ENCODE measurements at regions not wholly inside any gene's neighbourhood (a gene's known extent, or its start where the extent isn't known, plus 50 kb on each side); places are given as distances from the start of the nearest gene placed in this dataset.
"Not testable (repeated sequence)": the region's sequence is repeated elsewhere in the genome, so short reads cannot be mapped to it uniquely, and the experiment has no call there.

DNA sequence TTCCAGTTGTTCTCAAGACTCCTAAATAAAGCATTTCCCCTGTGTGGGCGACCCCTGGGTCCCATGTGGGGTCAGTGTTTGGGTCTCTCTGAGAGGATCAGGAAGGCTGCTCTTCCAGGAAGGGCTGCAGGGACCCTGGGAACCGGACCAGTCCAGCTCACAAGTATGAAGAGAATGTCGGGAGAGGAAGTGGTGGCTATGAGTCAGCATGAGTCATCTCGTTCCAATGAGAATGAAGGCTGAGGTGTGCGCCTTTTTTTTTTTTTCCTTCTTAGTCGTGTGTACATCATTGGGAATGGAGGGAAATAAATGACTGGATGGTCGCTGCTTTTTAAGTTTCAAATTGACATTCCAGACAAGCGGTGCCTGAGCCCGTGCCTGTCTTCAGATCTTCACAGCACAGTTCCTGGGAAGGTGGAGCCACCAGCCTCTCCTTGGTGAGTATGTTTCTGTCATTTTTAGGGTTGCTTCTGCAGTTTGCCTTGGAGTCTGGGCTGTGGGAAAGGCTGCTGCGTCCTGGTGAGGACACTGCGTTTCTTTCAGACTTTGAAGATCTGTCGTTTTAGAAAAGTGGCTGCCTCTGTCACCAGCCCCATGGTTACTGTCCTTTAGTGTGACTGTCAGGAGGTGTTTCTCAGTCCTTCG lies 292.6 kb upstream of the PLGLB2 start:
- H3K27me3 ChIP-seq (ENCODE audit: insufficient read depth, low read length); H3K36me3 ChIP-seq (ENCODE audit: insufficient read depth, low read length); H2AFZ ChIP-seq (ENCODE audit: low read length, unreplicated experiment): not testable (repeated sequence)
- Histone ChIP-seq H3K79me2 (ENCODE audit: control insufficient read depth, insufficient read depth, low read length, unreplicated experiment) (peaks cover 26% of the 10 kb centered on the region), H3K4me1 (ENCODE audit: control insufficient read depth, insufficient read depth, low read length, unreplicated experiment) (peaks cover 25% of the 10 kb centered on the region), H3K27ac (ENCODE audit: low read depth, low read length) (peak overlapping the region; percentile 94), H3K4me3 (ENCODE audit: low read depth, low read length) (peak overlapping the region; percentile 74)

DNA sequence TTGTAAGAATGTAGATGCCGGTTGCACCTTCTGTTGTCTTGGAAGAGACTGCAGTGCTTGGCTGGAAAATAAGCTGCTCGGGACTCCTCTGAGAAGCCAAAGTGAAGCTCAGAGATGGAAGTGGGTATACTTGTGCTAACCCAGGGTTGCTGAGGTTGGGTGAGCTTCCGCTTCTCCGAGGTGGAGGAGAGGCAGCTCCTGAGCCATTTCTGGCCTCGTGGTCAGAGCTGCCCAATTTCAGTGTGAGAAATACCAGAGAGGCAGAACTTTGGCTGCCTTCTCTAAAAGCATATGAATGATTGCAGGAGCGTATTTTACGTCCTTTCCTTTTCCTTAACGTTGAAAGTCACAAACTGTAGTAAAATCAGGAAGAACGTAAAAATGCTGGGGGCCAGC lies 292.0 kb upstream of the PLGLB2 start:
- peak overlapping the region; percentile 74 for H3K4me3 ChIP-seq (ENCODE audit: low read depth, low read length)
- H3K79me2 ChIP-seq (ENCODE audit: control insufficient read depth, insufficient read depth, low read length, unreplicated experiment), result peaks cover 26% of the 10 kb centered on the region
- peaks cover 25% of the 10 kb centered on the region for H3K4me1 ChIP-seq (ENCODE audit: control insufficient read depth, insufficient read depth, low read length, unreplicated experiment)
- not testable (repeated sequence) for H3K36me3 ChIP-seq (ENCODE audit: insufficient read depth, low read length); H3K27me3 ChIP-seq (ENCODE audit: insufficient read depth, low read length); H2AFZ ChIP-seq (ENCODE audit: low read length, unreplicated experiment)
- peak overlapping the region; percentile 84 for H3K27ac ChIP-seq (ENCODE audit: low read depth, low read length)

DNA sequence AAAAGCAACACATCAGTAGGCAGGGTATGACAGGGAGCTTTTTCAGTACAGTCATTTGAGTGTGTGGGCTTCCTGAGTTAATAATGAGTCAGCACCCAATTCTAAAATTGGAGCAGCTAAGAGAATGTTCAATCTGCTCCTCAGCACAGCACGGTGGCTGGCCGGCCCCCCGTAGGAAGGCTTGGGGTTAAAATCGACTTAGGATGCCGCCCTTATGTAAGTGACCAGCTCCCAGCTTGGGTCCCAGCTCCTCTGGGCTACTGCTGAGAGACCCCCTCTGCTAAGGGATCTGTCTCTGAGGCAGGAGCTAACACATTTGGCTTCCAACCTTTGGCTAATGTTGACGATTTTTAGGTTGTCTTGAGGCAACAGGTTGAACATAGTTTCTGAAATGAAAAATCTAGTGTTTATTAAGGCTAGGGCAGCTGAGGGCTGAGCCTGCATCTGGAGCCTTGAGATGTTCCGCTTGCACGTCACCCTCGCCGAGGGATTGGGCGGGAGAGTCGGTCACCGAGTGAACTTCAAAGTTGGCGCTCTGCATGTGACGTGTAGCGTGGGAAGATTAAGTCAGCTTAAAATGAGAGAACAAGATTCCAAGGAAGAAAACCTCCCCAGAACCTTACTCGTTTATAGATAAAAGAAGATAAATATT lies 291.3 kb upstream of the PLGLB2 start:
- H3K4me3 ChIP-seq (ENCODE audit: low read depth, low read length), result peak overlapping the region; percentile 74
- peaks cover 25% of the 10 kb centered on the region for H3K4me1 ChIP-seq (ENCODE audit: control insufficient read depth, insufficient read depth, low read length, unreplicated experiment)
- peak overlapping the region; percentile 84 for H3K27ac ChIP-seq (ENCODE audit: low read depth, low read length)
- peaks cover 30% of the 10 kb centered on the region for H3K79me2 ChIP-seq (ENCODE audit: control insufficient read depth, insufficient read depth, low read length, unreplicated experiment)
- not testable (repeated sequence) for H2AFZ ChIP-seq (ENCODE audit: low read length, unreplicated experiment); H3K36me3 ChIP-seq (ENCODE audit: insufficient read depth, low read length); H3K27me3 ChIP-seq (ENCODE audit: insufficient read depth, low read length)

DNA sequence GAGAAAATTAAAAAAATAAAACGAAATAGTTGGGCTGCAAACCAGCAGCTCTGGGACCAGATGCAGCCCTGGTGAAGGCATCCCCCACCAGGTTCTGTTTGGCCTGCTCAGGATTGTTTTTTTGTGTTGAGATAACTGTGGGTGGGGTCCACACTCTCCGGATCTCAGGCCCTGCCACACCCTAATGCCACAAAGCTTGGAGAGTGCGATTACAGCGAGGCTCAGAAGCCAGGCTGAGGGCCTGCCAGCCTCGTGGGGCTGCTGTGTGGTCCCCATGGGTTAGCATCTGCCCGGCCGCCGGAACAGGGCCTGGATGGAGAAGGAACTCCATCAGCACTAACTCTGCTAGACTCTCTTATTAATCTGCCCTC lies 290.8 kb upstream of the PLGLB2 start:
- not testable (repeated sequence) for H3K27ac ChIP-seq (ENCODE audit: low read depth, low read length); H2AFZ ChIP-seq (ENCODE audit: low read length, unreplicated experiment); H3K36me3 ChIP-seq (ENCODE audit: insufficient read depth, low read length); H3K27me3 ChIP-seq (ENCODE audit: insufficient read depth, low read length)
- Histone ChIP-seq H3K79me2 (ENCODE audit: control insufficient read depth, insufficient read depth, low read length, unreplicated experiment) (peaks cover 35% of the 10 kb centered on the region), H3K4me1 (ENCODE audit: control insufficient read depth, insufficient read depth, low read length, unreplicated experiment) (peaks cover 25% of the 10 kb centered on the region), H3K4me3 (ENCODE audit: low read depth, low read length) (peak overlapping the region; percentile 47; the same call in 1 of the 2 replicates)

DNA sequence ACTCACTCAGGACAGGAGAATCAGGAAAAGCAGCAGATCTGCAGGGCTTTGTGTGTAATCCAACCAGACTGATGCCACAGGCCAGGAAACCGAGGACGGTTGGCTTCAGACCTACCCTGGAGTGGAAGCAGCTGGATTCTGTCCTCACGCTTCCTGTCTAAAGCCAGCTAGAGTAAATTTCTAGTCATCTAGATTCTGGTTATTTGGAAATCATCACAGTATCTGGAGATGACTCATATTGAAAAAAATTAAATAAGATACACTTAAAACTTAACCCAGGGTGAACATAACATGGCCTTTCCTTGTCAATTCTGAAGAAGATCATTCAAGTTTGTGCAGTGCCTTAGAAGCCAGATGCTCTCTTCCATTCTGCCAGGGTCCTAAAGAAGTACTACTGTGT lies 288.9 kb upstream of the PLGLB2 start:
- H3K4me3 ChIP-seq (ENCODE audit: low read depth, low read length), result not testable (repeated sequence)
- peak overlapping the region; percentile 32; the same call in 1 of the 2 replicates for H3K27ac ChIP-seq (ENCODE audit: low read depth, low read length)

DNA sequence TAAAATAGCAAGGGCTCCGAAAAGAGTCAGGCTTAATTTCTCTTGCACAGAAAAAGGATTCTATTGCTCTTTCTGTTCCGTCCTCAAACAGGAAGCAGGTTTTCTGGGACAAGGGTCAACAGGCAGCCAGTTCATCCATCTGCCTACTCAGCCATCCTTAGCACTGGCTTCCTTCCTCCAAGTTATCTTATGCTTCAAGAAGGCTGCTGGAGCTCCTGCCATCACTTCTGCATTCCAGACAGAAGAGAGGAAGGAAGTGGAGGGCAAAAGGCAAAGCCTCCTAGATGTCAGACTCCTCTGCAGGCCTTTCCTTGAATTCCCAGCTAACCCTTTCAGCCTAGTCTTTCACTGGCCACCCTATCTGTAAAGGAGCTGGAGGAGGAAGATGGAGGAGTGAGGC lies 287.8 kb upstream of the PLGLB2 start:
- not testable (repeated sequence) for H3K36me3 ChIP-seq (ENCODE audit: insufficient read depth, low read length); H3K27ac ChIP-seq (ENCODE audit: low read depth, low read length); H3K27me3 ChIP-seq (ENCODE audit: insufficient read depth, low read length); H3K4me3 ChIP-seq (ENCODE audit: low read depth, low read length); H3K4me1 ChIP-seq (ENCODE audit: control insufficient read depth, insufficient read depth, low read length, unreplicated experiment); H2AFZ ChIP-seq (ENCODE audit: low read length, unreplicated experiment)
- H3K79me2 ChIP-seq (ENCODE audit: control insufficient read depth, insufficient read depth, low read length, unreplicated experiment), result peaks cover 49% of the 10 kb centered on the region

More for the DNA sequence above, 288.9 kb upstream of the PLGLB2 start:
- H2AFZ ChIP-seq (ENCODE audit: low read length, unreplicated experiment); H3K36me3 ChIP-seq (ENCODE audit: insufficient read depth, low read length); H3K27me3 ChIP-seq (ENCODE audit: insufficient read depth, low read length): not testable (repeated sequence)
- Histone ChIP-seq H3K79me2 (ENCODE audit: control insufficient read depth, insufficient read depth, low read length, unreplicated experiment) (peaks cover 46% of the 10 kb centered on the region), H3K4me1 (ENCODE audit: control insufficient read depth, insufficient read depth, low read length, unreplicated experiment) (peaks cover 15% of the 10 kb centered on the region)

DNA sequence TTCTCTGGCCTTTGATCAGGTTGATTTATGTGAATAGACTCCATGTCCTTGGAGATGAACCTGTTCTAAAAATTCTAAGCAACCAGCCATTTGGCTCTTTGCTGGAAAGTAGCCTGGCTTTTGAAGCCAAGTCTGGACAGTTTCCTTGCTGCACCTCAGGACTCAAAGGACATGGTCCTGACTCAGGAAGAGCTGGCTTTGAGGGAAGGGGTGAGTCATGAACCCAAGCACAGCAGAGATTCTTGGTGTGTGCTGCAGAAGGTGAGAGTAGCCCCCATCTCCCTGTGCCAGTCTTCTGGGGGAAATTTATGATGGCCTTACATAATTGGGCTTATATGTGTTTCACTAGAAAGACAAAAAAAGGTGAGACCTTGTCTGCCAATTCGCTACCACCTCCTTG lies 287.2 kb upstream of the PLGLB2 start:
- H3K79me2 ChIP-seq (ENCODE audit: control insufficient read depth, insufficient read depth, low read length, unreplicated experiment), result peaks cover 49% of the 10 kb centered on the region
- not testable (repeated sequence) for H3K36me3 ChIP-seq (ENCODE audit: insufficient read depth, low read length); H3K4me3 ChIP-seq (ENCODE audit: low read depth, low read length); H2AFZ ChIP-seq (ENCODE audit: low read length, unreplicated experiment); H3K27me3 ChIP-seq (ENCODE audit: insufficient read depth, low read length); H3K27ac ChIP-seq (ENCODE audit: low read depth, low read length); H3K4me1 ChIP-seq (ENCODE audit: control insufficient read depth, insufficient read depth, low read length, unreplicated experiment)

DNA sequence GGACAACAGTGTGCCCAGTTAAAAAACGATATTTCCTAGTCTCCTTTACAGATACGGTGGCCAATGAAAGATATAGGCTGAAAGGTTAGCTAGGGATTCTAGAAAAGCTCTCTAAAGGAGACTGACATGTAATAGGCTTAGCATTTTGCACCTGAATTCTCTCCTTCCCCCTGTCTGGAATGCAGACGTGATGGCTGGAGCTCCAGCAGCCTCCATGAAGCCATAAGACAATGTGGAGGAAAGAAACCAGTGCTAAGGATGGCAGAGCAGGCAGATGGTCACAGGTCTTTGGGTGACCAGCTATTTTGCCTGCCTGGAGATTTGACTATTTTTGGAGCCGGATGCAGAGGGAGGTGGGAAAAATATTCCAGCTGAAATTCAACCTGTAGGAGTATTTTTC lies 286.2 kb upstream of the PLGLB2 start:
- H3K27ac ChIP-seq (ENCODE audit: low read depth, low read length); H3K27me3 ChIP-seq (ENCODE audit: insufficient read depth, low read length); H3K36me3 ChIP-seq (ENCODE audit: insufficient read depth, low read length); H2AFZ ChIP-seq (ENCODE audit: low read length, unreplicated experiment); H3K4me1 ChIP-seq (ENCODE audit: control insufficient read depth, insufficient read depth, low read length, unreplicated experiment); H3K4me3 ChIP-seq (ENCODE audit: low read depth, low read length): not testable (repeated sequence)
- peaks cover 48% of the 10 kb centered on the region for H3K79me2 ChIP-seq (ENCODE audit: control insufficient read depth, insufficient read depth, low read length, unreplicated experiment)

DNA sequence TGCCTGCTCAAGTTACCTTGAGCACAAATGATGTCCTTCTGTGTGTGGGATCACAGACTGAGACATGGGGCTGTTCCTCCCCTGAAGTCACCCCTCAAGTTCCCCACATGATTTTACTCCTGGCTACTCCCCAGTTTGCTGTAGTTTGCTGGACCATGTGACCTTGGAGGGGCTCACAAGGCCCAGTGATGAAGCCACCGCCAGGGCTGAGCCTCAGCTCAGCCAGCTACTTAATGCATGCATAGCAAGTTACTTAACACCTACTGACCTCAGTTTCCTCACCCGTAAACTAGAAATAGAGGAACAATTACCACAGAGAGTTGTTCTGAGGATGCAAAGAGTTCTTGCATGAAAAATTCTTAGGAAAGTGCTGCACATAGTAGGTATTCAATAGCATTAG lies 283.7 kb upstream of the PLGLB2 start:
- Histone ChIP-seq H3K79me2 (ENCODE audit: control insufficient read depth, insufficient read depth, low read length, unreplicated experiment) (peaks cover 50% of the 10 kb centered on the region), H3K4me1 (ENCODE audit: control insufficient read depth, insufficient read depth, low read length, unreplicated experiment) (peaks cover 11% of the 10 kb centered on the region)
- H3K27me3 ChIP-seq (ENCODE audit: insufficient read depth, low read length); H2AFZ ChIP-seq (ENCODE audit: low read length, unreplicated experiment); H3K4me3 ChIP-seq (ENCODE audit: low read depth, low read length); H3K36me3 ChIP-seq (ENCODE audit: insufficient read depth, low read length); H3K27ac ChIP-seq (ENCODE audit: low read depth, low read length): not testable (repeated sequence)

DNA sequence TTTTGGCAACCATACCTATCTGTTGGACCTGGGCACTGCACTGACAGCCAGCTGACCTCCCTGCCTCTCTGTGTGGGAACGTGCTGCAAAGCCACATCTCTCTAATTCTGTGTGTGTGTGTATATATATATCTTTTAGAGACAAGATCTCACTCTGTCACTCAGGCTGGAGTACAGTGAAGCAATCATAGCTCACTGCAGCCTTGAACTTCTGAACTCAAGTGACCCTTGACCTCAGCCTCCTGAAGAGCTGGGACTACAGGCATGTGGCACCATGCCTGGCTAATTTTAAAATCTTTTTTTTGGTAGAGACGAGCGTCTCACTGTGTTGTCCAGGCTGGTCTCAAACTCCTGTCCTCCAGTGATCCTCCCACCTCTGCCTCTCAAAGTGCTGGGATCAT lies 282.2 kb upstream of the PLGLB2 start:
- H3K27me3 ChIP-seq (ENCODE audit: insufficient read depth, low read length), result not testable (repeated sequence)
- H3K79me2 ChIP-seq (ENCODE audit: control insufficient read depth, insufficient read depth, low read length, unreplicated experiment), result peaks cover 57% of the 10 kb centered on the region

DNA sequence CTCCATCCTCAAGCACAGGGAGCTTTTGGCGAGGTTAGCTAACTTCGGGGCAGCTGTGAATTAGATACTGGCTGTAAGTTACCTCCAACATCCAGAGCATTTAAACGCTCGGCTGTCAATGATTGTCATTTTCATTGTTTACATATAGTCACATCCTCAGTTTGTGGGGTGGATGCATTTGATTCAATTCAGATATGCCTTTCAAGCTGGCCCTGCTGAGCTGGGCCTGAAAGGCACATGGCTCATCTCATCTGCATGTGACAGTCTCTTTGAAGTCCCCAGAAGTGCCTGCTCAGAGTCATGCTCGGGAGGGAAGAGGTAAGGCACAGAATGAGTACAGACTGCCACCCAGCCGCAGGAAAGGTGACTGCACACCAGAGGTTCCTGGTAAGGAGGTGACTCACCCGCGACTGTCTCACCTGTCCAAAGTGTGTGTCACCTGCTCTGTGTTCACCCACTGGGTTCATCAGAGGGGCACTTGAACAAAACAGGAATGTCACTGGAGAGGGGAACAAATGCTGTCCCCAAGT lies 281.2 kb upstream of the PLGLB2 start:
- peaks cover 15% of the 10 kb centered on the region for H3K4me1 ChIP-seq (ENCODE audit: control insufficient read depth, insufficient read depth, low read length, unreplicated experiment)
- not testable (repeated sequence) for H3K27me3 ChIP-seq (ENCODE audit: insufficient read depth, low read length); H3K27ac ChIP-seq (ENCODE audit: low read depth, low read length); H3K4me3 ChIP-seq (ENCODE audit: low read depth, low read length); H3K36me3 ChIP-seq (ENCODE audit: insufficient read depth, low read length); H2AFZ ChIP-seq (ENCODE audit: low read length, unreplicated experiment)
- H3K79me2 ChIP-seq (ENCODE audit: control insufficient read depth, insufficient read depth, low read length, unreplicated experiment), result peaks cover 59% of the 10 kb centered on the region

More for the DNA sequence above, 282.2 kb upstream of the PLGLB2 start:
- not testable (repeated sequence) for H3K27ac ChIP-seq (ENCODE audit: low read depth, low read length); H2AFZ ChIP-seq (ENCODE audit: low read length, unreplicated experiment); H3K36me3 ChIP-seq (ENCODE audit: insufficient read depth, low read length); H3K4me3 ChIP-seq (ENCODE audit: low read depth, low read length)
- H3K4me1 ChIP-seq (ENCODE audit: control insufficient read depth, insufficient read depth, low read length, unreplicated experiment), result peaks cover 15% of the 10 kb centered on the region

Measured in ACC112 (cell line).